Neural cell (in vitro differentiated cells): ENCODE measurements at regions not wholly inside any gene's neighbourhood (a gene's known extent, or its start where the extent isn't known, plus 50 kb on each side); places are given as distances from the start of the nearest gene placed in this dataset.

Source experiments
- H2AFZ ChIP-seq: fragments of 200-600, 300-800 bp; sonication (generic), shearing (Covaris generic); 2 replicates; pipeline ENCODE4 v1.6.0; 2014; ENCODE audit warnings: low read depth, mild to moderate bottlenecking, antibody characterized with exemption, low read length, moderate library complexity
- H3F3A ChIP-seq: fragments of 200-600 bp; shearing (Covaris generic); 2 replicates; pipeline ENCODE4 v1.6.1; 2016; ENCODE audit warnings: mild to moderate bottlenecking, moderate library complexity, mixed read lengths, antibody characterized with exemption, low read length; ENCODE audit not compliant: insufficient read depth, poor library complexity, severe bottlenecking
- H3K27ac ChIP-seq: fragments of 200-600, 300-800 bp; sonication (generic), shearing (Covaris generic); 2 replicates; pipeline ENCODE4 v1.5.1; 2014; ENCODE audit warnings: mild to moderate bottlenecking, low read length, moderate library complexity
- H3K27me3 ChIP-seq: fragments of 300-800, 200-600 bp; sonication (generic), shearing (Covaris generic); 2 replicates; pipeline ENCODE4 v1.6.0; 2014; ENCODE audit warnings: mild to moderate bottlenecking, low read depth, low read length, moderate library complexity; ENCODE audit not compliant: insufficient read depth
- H3K36me3 ChIP-seq: fragments of 300-800, 200-600 bp; sonication (generic), shearing (Covaris generic); 2 replicates; pipeline ENCODE4 v1.5.1; 2014; ENCODE audit warnings: mild to moderate bottlenecking, antibody characterized with exemption, low read length, moderate library complexity; ENCODE audit not compliant: insufficient read depth
- H3K4me2 ChIP-seq: fragments of 300-800, 200-600 bp; sonication (generic), shearing (Covaris generic); 2 replicates; pipeline ENCODE4 v1.6.0; 2014; ENCODE audit warnings: mild to moderate bottlenecking, low read length
- H3K4me3 ChIP-seq: fragments of 300-800, 200-600 bp; sonication (generic), shearing (Covaris generic); 2 replicates; pipeline ENCODE4 v1.5.1; 2014; ENCODE audit warnings: mild to moderate bottlenecking, low read length, moderate library complexity
- H3K79me2 ChIP-seq: fragments of 200-600 bp; shearing (Covaris generic); replicated peaks from 2 replicates; pipeline ENCODE4 v1.6.0; 2014; ENCODE audit warnings: mild to moderate bottlenecking, low read length, moderate library complexity; ENCODE audit not compliant: insufficient read depth
- H3K9ac ChIP-seq: fragments of 300-800, 200-600 bp; sonication (generic), shearing (Covaris generic); 2 replicates; pipeline ENCODE4 v1.6.1; 2016; ENCODE audit warnings: mild to moderate bottlenecking, low read length, mixed read lengths
- H3K9me2 ChIP-seq: fragments of 200-600 bp; shearing (Covaris generic); 2 replicates; pipeline ENCODE4 v1.6.1; 2016; ENCODE audit warnings: mild to moderate bottlenecking, low read length, mixed read lengths; ENCODE audit not compliant: insufficient read depth
- H3K9me3 ChIP-seq: fragments of 200-600, 300-800 bp; sonication (generic), shearing (Covaris generic); 2 replicates; pipeline ENCODE4 v1.6.1; 2016; ENCODE audit warnings: mild to moderate bottlenecking, mixed run types, low read length, moderate library complexity, mixed read lengths
- H4K20me1 ChIP-seq: fragments of 200-600 bp; shearing (Covaris generic); 2 replicates; pipeline ENCODE4 v1.6.1; 2016; ENCODE audit warnings: mild to moderate bottlenecking, mixed run types; ENCODE audit not compliant: insufficient read depth
- CTCF ChIP-seq: fragments of 450-650 bp; IDR thresholded peaks from 2 replicates; pipeline ENCODE4 v1.5.1; 2014; ENCODE audit warnings: antibody characterized with exemption, mild to moderate bottlenecking, moderate library complexity; ENCODE audit not compliant: poor library complexity, severe bottlenecking
- EP300 ChIP-seq: fragments of 450-650 bp; conservative IDR thresholded peaks from 2 replicates; pipeline ENCODE4 v1.6.1; 2014; ENCODE audit warnings: antibody characterized with exemption, mild to moderate bottlenecking, moderate library complexity; ENCODE audit not compliant: poor library complexity, severe bottlenecking
- EZH2 ChIP-seq: fragments of 200-600, 300-800 bp; shearing (Covaris generic), sonication (generic); IDR thresholded peaks from 2 replicates; pipeline ENCODE4 v1.6.1; 2014; ENCODE audit warnings: antibody characterized with exemption, low read length, borderline replicate concordance, mild to moderate bottlenecking; ENCODE audit not compliant: insufficient read depth, poor library complexity, severe bottlenecking
- POLR2AphosphoS5 ChIP-seq: IDR thresholded peaks from 2 replicates; pipeline ENCODE4 v1.6.1; 2012
- RAD21 ChIP-seq: fragments of 450-650 bp; conservative IDR thresholded peaks from 2 replicates; pipeline ENCODE4 v1.6.1; 2014; ENCODE audit warnings: antibody characterized with exemption, mild to moderate bottlenecking, moderate library complexity
- REST ChIP-seq: IDR thresholded peaks from 2 replicates; pipeline ENCODE4 v1.6.1; 2012; ENCODE audit warnings: borderline replicate concordance
- SMC3 ChIP-seq: fragments of 450-650 bp; conservative IDR thresholded peaks from 2 replicates; pipeline ENCODE4 v1.6.1; 2014; ENCODE audit warnings: antibody characterized with exemption, mild to moderate bottlenecking, moderate library complexity; ENCODE audit not compliant: poor library complexity
- TAF1 ChIP-seq: IDR thresholded peaks from 2 replicates; pipeline ENCODE4 v1.6.1; 2012; ENCODE audit warnings: low read depth

- H3K4me2 ChIP-seq, result no peak overlapping the region
- no peaks in the 10 kb centered on the region for H3K79me2 ChIP-seq
- no peaks in the 10 kb centered on the region for H3K27me3 ChIP-seq
- no peaks in the 10 kb centered on the region for H4K20me1 ChIP-seq
- no peak for TF ChIP-seq CTCF
- no peak for TF ChIP-seq SMC3
- no peak for TF ChIP-seq EZH2
- TF ChIP-seq POLR2AphosphoS5, result no peak
- TF ChIP-seq REST, result no peak
- no peak for TF ChIP-seq EP300
- TF ChIP-seq TAF1, result no peak
- no peaks in the 10 kb centered on the region for H3F3A ChIP-seq
- no peak overlapping the region for H3K4me3 ChIP-seq
- H3K36me3 ChIP-seq, result no peaks in the 10 kb centered on the region
- no peak overlapping the region for H3K9ac ChIP-seq
- H3K27ac ChIP-seq, result no peak overlapping the region
- H3K9me3 ChIP-seq, result no peaks in the 10 kb centered on the region
- H2AFZ ChIP-seq, result no peak overlapping the region
- no peaks in the 10 kb centered on the region for H3K9me2 ChIP-seq
Measured at GRCh38 chr11:80144897-80145594, 704.2 kb upstream of the TENM4 start.

- H3K79me2 ChIP-seq, result no peaks in the 10 kb centered on the region
- TF ChIP-seq RAD21, result no peak
- TF ChIP-seq CTCF, result no peak
- TF ChIP-seq SMC3, result no peak
- TF ChIP-seq EP300, result no peak
- TF ChIP-seq REST, result no peak
- H3K9me2 ChIP-seq, result no peaks in the 10 kb centered on the region
- H3K9ac ChIP-seq, result no peak overlapping the region
- H4K20me1 ChIP-seq, result no peaks in the 10 kb centered on the region
- H3F3A ChIP-seq, result no peaks in the 10 kb centered on the region
- H3K4me3 ChIP-seq, result no peak overlapping the region
- H3K27ac ChIP-seq, result no peak overlapping the region
- no peaks in the 10 kb centered on the region for H3K27me3 ChIP-seq
- H2AFZ ChIP-seq, result no peak overlapping the region
- no peaks in the 10 kb centered on the region for H3K9me3 ChIP-seq
- H3K36me3 ChIP-seq, result no peaks in the 10 kb centered on the region
- no peak overlapping the region for H3K4me2 ChIP-seq
Measured at GRCh38 chr11:80136991-80137390, 696.2 kb upstream of the TENM4 start.
